Activated CD8-positive, alpha-beta T cell treated with anti-CD3 and anti-CD28 coated beads for 36 hours (primary cell): ENCODE measurements at regions not wholly inside any gene's neighbourhood (a gene's known extent, or its start where the extent isn't known, plus 50 kb on each side); places are given as distances from the start of the nearest gene placed in this dataset.

Experiments used
- ATAC-seq: fragments of 200-7000 bp; cut with Tn5 transposase; one replicate; pipeline ENCODE4 v1.10.0; 2021; ENCODE audit warnings: mild to moderate bottlenecking, moderate library complexity
- CTCF ChIA-PET: fragments of 350-600 bp; sonication (Branson Sonifier 250); formaldehyde crosslinking; loops from one replicate; lab custom pipeline; 2021; ENCODE audit warnings: antibody characterized with exemption; lab: Charles Lee
- POLR2A ChIA-PET: fragments of 350-600 bp; sonication (Branson Sonifier 250); formaldehyde crosslinking; loops from one replicate; lab custom pipeline; 2021; ENCODE audit warnings: antibody characterized with exemption; lab: Charles Lee
- DNase-seq: peaks from one replicate; pipeline ENCODE4 v3.0.0-alpha.2; 2020
- H3K27ac Mint-ChIP-seq: one replicate; pipeline ENCODE4 v1.8.0; 2021; ENCODE audit warnings: mild to moderate bottlenecking, mixed read lengths
- H3K27me3 Mint-ChIP-seq: one replicate; pipeline ENCODE4 v1.8.0; 2021; ENCODE audit warnings: mixed read lengths
- H3K36me3 Mint-ChIP-seq: one replicate; pipeline ENCODE4 v1.8.0; 2021; ENCODE audit warnings: low read depth, mixed read lengths
- H3K4me1 Mint-ChIP-seq: one replicate; pipeline ENCODE4 v1.8.0; 2021; ENCODE audit warnings: low read depth, mixed read lengths
- H3K4me3 Mint-ChIP-seq: one replicate; pipeline ENCODE4 v1.8.0; 2021; ENCODE audit warnings: mild to moderate bottlenecking, moderate library complexity, mixed read lengths
- H3K9me3 Mint-ChIP-seq: one replicate; pipeline ENCODE4 v1.8.0; 2021; ENCODE audit warnings: mixed read lengths
- CTCF ChIP-seq: fragments of 200-600 bp; IDR thresholded peaks from one replicate; pipeline ENCODE4 v1.8.0; 2022; ENCODE audit warnings: antibody characterized with exemption, mild to moderate bottlenecking
- intact Hi-C: fragments of 100-400 bp; cut with micrococcal nuclease; formaldehyde crosslinking; loops from one replicate; pipeline ENCODE4 v1.10.0; 2022

GRCh38 chr17:77507111-77507885 lies 366.5 kb downstream of the SEC14L1 start:
- no peak for DNase-seq

GRCh38 chr17:77508047-77508715 lies 367.4 kb downstream of the SEC14L1 start:
- DNase-seq (no peak), ATAC-seq (no peak)
- ChIA-PET POLR2A (interaction anchor here (0.6 to 1.1 kb wide), 3 partner anchors 51 to 390 kb away, joined by 3 read pairs; no protein-coding TSS in a partner anchor), CTCF (interaction anchor here (1.1 to 1.4 kb wide), 3 partner anchors 10 to 78 kb away, joined by 3 to 5 read pairs (median 4); no protein-coding TSS in a partner anchor)
- H3K36me3 Mint-ChIP-seq = peaks cover 2% of the 10 kb centered on the region
- no peaks in the 10 kb centered on the region for H3K27me3 Mint-ChIP-seq
- intact Hi-C loops = no loop called here
- TF ChIP-seq CTCF = no peak
- H3K9me3 Mint-ChIP-seq = peaks cover 7% of the 10 kb centered on the region
- no peaks in the 10 kb centered on the region for H3K4me1 Mint-ChIP-seq
- no peak overlapping the region for H3K27ac Mint-ChIP-seq
- H3K4me3 Mint-ChIP-seq = no peak overlapping the region

More at GRCh38 chr17:77507111-77507885, 366.5 kb downstream of the SEC14L1 start:
- no peak for ATAC-seq
- intact Hi-C loops = no loop called here
- Mint-ChIP-seq H3K9me3 (peaks cover 7% of the 10 kb centered on the region), H3K36me3 (peaks cover 2% of the 10 kb centered on the region), H3K27ac (no peak overlapping the region), H3K4me1 (no peaks in the 10 kb centered on the region), H3K27me3 (no peaks in the 10 kb centered on the region), H3K4me3 (no peak overlapping the region)
- CTCF ChIA-PET = interaction anchor here (0.8 to 1.4 kb wide), 2 partner anchors 12 to 35 kb away, joined by 4 read pairs; no protein-coding TSS in a partner anchor
- POLR2A ChIA-PET = interaction anchor here (1.1 kb wide), 2 partner anchors 11 to 50 kb away, joined by 3 to 4 read pairs; no protein-coding TSS in a partner anchor
- no peak for TF ChIP-seq CTCF

GRCh38 chr17:77509089-77509488 lies 368.3 kb downstream of the SEC14L1 start:
- DNase-seq (no peak), ATAC-seq (no peak)
- POLR2A ChIA-PET = no interaction called here
- Mint-ChIP-seq H3K9me3 (peaks cover 7% of the 10 kb centered on the region), H3K27ac (no peak overlapping the region), H3K27me3 (no peaks in the 10 kb centered on the region), H3K36me3 (peaks cover 2% of the 10 kb centered on the region), H3K4me3 (no peak overlapping the region), H3K4me1 (no peaks in the 10 kb centered on the region)
- intact Hi-C loops = no loop called here
- CTCF ChIA-PET = interaction anchor here (1.1 to 1.3 kb wide), 2 partner anchors 9 to 79 kb away, joined by 3 to 5 read pairs; no protein-coding TSS in a partner anchor
- no peak for TF ChIP-seq CTCF

DNA sequence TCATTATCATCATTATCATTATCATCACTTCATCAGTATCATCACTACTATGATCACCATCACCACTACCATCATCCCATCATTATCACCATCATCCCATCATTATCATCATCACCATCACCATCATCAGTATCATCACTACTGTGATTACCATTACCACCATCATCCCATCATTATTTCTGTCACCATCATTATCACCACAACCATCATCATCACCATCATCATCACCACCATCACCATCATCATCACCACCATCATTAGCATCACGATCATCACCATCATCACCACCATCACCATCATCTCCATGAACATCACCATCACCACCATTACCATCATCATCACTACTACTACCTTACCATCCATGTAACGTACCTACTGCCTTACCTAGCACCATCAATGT lies 368.8 kb downstream of the SEC14L1 start:
- intact Hi-C loops = no loop called here
- ATAC-seq = no peak
- DNase-seq = no peak
- Mint-ChIP-seq H3K4me3 (no peak overlapping the region), H3K27me3 (no peaks in the 10 kb centered on the region), H3K4me1 (no peaks in the 10 kb centered on the region), H3K36me3 (peaks cover 2% of the 10 kb centered on the region), H3K27ac (no peak overlapping the region), H3K9me3 (peaks cover 7% of the 10 kb centered on the region)
- TF ChIP-seq CTCF = no peak
- POLR2A ChIA-PET = no interaction called here
- CTCF ChIA-PET = no interaction called here
